Astrocyte of the cerebellum (primary cell): ENCODE measurements at regions not wholly inside any gene's neighbourhood (a gene's known extent, or its start where the extent isn't known, plus 50 kb on each side); places are given as distances from the start of the nearest gene placed in this dataset.

Source experiments
- DNase-seq: peaks from one replicate; pipeline ENCODE4 v3.0.0-alpha.2; 2011; ENCODE audit warnings: low read depth
- H3K4me3 ChIP-seq: 2 replicates; pipeline ENCODE4 v1.5.1; 2011; ENCODE audit warnings: mild to moderate bottlenecking, low read depth, low read length, moderate library complexity
- in situ Hi-C: cut with HindIII; loops from 2 replicates; pipeline ENCODE4 v1.10.0; 2017; ENCODE audit warnings: low sequenced_read_pairs
- TF ChIP-seq, protein P1 (sequence below): IDR thresholded peaks from 2 replicates; pipeline ENCODE4 v1.5.1; 2012; ENCODE audit warnings: low read length, low read depth, moderate library complexity, mild to moderate bottlenecking; ENCODE audit errors: missing control alignments

- in situ Hi-C loops: no loop called here
- TF ChIP-seq, protein P1, sequence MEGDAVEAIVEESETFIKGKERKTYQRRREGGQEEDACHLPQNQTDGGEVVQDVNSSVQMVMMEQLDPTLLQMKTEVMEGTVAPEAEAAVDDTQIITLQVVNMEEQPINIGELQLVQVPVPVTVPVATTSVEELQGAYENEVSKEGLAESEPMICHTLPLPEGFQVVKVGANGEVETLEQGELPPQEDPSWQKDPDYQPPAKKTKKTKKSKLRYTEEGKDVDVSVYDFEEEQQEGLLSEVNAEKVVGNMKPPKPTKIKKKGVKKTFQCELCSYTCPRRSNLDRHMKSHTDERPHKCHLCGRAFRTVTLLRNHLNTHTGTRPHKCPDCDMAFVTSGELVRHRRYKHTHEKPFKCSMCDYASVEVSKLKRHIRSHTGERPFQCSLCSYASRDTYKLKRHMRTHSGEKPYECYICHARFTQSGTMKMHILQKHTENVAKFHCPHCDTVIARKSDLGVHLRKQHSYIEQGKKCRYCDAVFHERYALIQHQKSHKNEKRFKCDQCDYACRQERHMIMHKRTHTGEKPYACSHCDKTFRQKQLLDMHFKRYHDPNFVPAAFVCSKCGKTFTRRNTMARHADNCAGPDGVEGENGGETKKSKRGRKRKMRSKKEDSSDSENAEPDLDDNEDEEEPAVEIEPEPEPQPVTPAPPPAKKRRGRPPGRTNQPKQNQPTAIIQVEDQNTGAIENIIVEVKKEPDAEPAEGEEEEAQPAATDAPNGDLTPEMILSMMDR: no peak
- H3K4me3 ChIP-seq: no peak overlapping the region
- DNase-seq: no peak
Observed at GRCh38 chr12:102344691-102345090, 135.7 kb downstream of the IGF1 start.

DNA sequence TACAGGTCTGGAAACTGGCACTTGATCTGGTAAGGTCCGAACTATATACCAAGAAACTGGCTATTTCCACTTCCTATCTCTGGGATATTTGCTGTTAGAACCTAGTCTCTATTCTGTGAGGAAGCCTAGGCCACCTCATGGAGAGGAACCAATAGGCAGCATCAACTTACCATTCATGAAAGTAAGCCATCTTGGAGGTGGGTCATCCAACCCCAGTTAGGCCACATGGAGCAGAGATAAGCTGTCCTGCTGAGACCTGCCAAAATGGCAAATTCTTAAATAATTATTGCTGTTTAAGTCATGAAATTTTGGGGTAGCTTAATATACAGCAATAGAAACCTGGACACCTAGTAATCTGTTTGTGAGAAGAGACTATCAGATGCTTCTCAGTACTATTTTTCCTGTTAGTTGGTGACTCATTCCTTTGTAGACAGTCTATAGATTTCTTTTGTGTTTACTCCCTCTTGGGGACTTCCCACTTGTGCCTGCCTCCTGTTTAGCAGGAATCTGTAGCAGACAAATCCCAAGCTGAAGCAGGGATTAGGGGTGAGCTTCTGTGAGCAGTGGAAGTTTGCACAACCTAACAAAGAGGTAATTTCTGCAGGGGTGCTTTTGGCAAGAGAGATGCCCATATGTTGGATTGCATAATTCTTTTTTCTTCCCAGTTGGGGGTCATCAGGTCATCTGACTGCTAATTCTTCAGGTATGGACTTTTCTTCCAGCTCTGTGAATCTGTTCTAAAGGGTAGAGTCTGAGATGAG, 136.8 kb downstream of the IGF1 start:
- TF ChIP-seq, protein P1: no peak
- no peak overlapping the region for H3K4me3 ChIP-seq
- DNase-seq: no peak
- in situ Hi-C loops: no loop called here

DNA sequence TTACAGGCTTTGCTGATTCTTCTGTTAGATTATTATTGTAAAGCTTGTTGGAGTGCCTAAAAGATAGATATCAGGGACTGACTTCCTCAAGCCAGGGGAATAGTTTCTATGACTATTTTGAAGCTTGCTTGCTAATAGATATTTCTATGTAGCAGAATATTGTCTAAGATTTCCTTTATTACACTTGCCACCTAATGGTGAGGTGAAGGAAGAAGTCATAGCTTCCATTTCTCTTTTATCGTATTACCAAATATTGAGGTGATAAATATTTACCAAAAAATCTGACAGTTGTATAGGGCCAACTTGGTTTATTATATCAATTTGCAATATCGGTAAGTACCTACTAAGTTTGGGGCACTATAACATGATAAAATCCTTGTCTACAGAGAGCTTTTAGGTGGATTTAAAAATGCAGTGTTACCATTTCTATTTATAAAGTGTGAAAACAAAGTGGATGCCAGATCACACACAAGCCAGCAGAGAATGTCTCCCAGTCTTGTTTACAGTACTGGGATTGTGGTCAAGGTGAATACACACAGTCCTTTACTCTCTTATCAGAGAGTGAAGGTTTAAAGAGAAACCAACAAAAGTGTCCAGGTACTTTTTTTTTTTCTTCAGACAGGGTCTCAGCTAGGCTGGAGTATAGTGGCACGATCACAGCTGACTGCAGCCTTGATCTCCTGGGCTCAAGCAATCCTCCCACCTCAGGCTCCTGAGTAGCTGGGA, 137.9 kb downstream of the IGF1 start:
- no peak overlapping the region for H3K4me3 ChIP-seq
- TF ChIP-seq, protein P1: no peak
- DNase-seq: no peak
- in situ Hi-C loops: no loop called here

GRCh38 chr12:102334765-102335164, 137.1 kb upstream of the PMCH start:
- in situ Hi-C loops: no loop called here
- no peak overlapping the region for H3K4me3 ChIP-seq
- no peak for DNase-seq
- TF ChIP-seq, protein P1: no peak

DNA sequence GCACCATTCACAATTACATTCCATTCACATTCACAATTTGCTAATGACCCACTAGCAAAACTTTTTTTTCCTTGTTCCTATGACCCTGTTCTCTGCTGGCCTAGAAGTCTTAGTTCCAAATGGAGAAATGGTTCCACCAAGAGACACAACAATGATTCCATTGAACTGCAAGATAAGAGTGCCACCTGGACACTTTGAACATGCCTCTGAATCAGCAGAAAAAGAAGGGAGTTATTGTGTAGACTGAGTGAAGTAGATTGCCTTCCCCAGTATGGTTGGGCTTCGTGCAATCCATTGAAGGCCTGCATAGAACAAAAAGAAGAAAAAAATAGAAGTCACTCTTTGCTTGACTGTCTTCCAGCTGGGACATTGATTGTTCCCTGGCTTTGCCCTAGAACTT, 133.8 kb upstream of the PMCH start:
- TF ChIP-seq, protein P1: no peak
- DNase-seq: no peak
- no peak overlapping the region for H3K4me3 ChIP-seq
- in situ Hi-C loops: no loop called here

DNA sequence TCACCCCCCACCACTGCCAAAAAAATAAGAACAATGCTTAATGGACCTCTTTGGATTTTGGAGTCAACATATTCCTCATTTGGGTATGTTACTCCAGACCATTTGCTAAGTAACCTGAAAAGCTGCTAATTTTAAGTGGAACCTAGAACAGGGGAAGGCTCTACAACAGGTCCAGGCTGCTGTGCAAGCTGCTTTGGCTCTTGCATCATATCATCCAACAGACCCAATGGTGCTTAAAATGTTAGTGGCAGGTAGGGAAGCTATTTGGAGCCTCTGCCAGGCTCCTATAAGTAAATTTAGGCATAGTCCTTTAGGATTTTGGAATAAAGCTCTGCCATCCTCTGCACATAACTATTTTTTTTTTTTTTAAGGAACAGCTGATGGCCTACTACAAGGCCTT, 132.2 kb upstream of the PMCH start:
- no peak overlapping the region for H3K4me3 ChIP-seq
- in situ Hi-C loops: no loop called here
- TF ChIP-seq, protein P1: no peak
- DNase-seq: no peak
